Mucosa of descending colon (tissue), 3 donors: ENCODE measurements at regions not wholly inside any gene's neighbourhood (a gene's known extent, or its start where the extent isn't known, plus 50 kb on each side); places are given as distances from the start of the nearest gene placed in this dataset.

Experiments
- ATAC-seq: fragments of 200-7000 bp; cut with Tn5 transposase; one replicate; pipeline ENCODE4 v1.9.1; 2020; ENCODE audit warnings: mild to moderate bottlenecking, moderate library complexity
- DNase-seq, 3 donors: peaks; one replicate each; pipeline ENCODE4 v3.0.0-alpha.2; 2020
- H3K36me3 ChIP-seq: fragments of 200-600 bp; one replicate; pipeline ENCODE4 v1.8.0; 2021; ENCODE audit warnings: low read depth, mild to moderate bottlenecking
- H3K4me1 ChIP-seq: fragments of 200-600 bp; one replicate; pipeline ENCODE4 v1.8.0; 2021; ENCODE audit warnings: low read depth, mild to moderate bottlenecking
- H3K4me3 ChIP-seq: fragments of 200-600 bp; one replicate; pipeline ENCODE4 v1.8.0; 2021; ENCODE audit warnings: mild to moderate bottlenecking
- H3K9me3 ChIP-seq: fragments of 200-600 bp; one replicate; pipeline ENCODE4 v1.8.0; 2021; ENCODE audit warnings: mild to moderate bottlenecking
- CTCF ChIP-seq: fragments of 200-600 bp; IDR thresholded peaks from one replicate; pipeline ENCODE4 v1.8.0; 2022; ENCODE audit warnings: antibody characterized with exemption, mild to moderate bottlenecking
- intact Hi-C, 2 donors: fragments of 100-400 bp; cut with DNase I in 1 of 2; cut with micrococcal nuclease in 1 of 2; formaldehyde crosslinking; loops; one replicate each; pipeline versions ENCODE4 v1.11.0 to v1.11.1; 2022; cut with DNase I, micrococcal nuclease
- donor health status: DM: no; HTN: no; CAD: no; lungs with moderate emphysema.
- donor health status: DM: no; HTN: no; CAD: no.
- donor health status: DM: no; HTN: yes; CAD: no.

DNA sequence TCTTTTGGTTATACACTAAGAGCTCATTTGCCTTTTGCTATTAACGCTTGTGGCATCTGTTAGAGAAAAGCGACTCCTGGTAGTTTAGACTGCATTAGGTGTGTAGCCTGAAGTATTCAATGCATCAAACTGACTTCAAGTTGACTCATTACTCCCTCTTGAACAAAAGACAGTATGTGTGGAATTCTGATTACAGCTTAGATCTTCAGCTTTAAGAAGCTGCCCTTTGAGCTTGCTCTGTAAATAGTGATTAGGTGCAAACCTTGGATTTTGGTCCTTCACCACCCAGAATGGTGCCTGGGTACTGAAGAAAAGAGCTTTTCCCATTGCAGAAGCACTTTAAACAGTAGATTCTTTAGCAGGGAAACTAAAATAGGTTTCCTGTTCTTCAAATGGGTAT is 62.1 kb downstream of the FAT3 start:
- DNase-seq = no peak
- Histone ChIP-seq H3K9me3 (no peaks in the 10 kb centered on the region), H3K4me3 (no peak overlapping the region), H3K4me1 (no peaks in the 10 kb centered on the region), H3K36me3 (no peaks in the 10 kb centered on the region)
- intact Hi-C loops = no loop called here
- no peak for ATAC-seq
- no peak for TF ChIP-seq CTCF

GRCh38 chr11:92295175-92296137 is 70.8 kb downstream of the FAT3 start:
- Histone ChIP-seq H3K9me3 (no peaks in the 10 kb centered on the region), H3K4me1 (peaks cover 6% of the 10 kb centered on the region), H3K36me3 (no peaks in the 10 kb centered on the region), H3K4me3 (no peak overlapping the region)
- DNase-seq = peak in 2 of 3 donors; percentile 28 to 70
- TF ChIP-seq CTCF = no peak
- ATAC-seq = peak; percentile 98
- intact Hi-C loops = no loop called here

- ATAC-seq (no peak), DNase-seq (no peak)
- no peaks in the 10 kb centered on the region for H3K9me3 ChIP-seq
- H3K4me3 ChIP-seq = no peak overlapping the region
- H3K4me1 ChIP-seq = peaks cover 6% of the 10 kb centered on the region
- intact Hi-C loops = no loop called here
- no peaks in the 10 kb centered on the region for H3K36me3 ChIP-seq
- TF ChIP-seq CTCF = no peak
These were observed 71.5 kb downstream of the FAT3 start for GRCh38 chr11:92296138-92296515.

- Histone ChIP-seq H3K4me1 (peaks cover 6% of the 10 kb centered on the region), H3K36me3 (no peaks in the 10 kb centered on the region), H3K4me3 (no peak overlapping the region), H3K9me3 (no peaks in the 10 kb centered on the region)
- intact Hi-C loops = no loop called here
- no peak for DNase-seq
- TF ChIP-seq CTCF = no peak
- no peak for ATAC-seq
These were observed 73.2 kb downstream of the FAT3 start for GRCh38 chr11:92297567-92298553.

DNA sequence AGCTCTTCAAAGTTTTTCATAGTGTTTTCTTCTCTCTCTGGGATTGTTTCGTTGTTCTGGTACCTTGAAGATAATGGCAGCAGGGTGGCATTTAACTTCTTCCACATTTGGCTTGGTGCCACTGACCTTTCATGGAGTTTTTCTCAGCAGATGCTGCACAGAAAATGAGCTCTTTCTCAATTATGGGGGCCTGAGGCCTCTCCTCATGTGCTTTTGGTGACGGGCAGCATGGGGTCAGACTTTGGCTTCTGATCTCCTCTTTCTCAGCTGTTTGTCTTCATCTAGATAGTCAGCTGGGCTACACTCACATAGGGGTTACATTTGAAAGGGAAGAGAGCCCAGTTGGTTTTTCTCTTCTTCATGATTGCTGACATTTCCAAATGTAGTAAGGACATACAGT is 76.3 kb downstream of the FAT3 start:
- Histone ChIP-seq H3K4me1 (no peaks in the 10 kb centered on the region), H3K4me3 (no peak overlapping the region), H3K9me3 (no peaks in the 10 kb centered on the region), H3K36me3 (no peaks in the 10 kb centered on the region)
- DNase-seq (no peak), ATAC-seq (no peak)
- intact Hi-C loops = no loop called here
- TF ChIP-seq CTCF = no peak
